Upper lobe of right lung (tissue), 1 donor: ENCODE measurements at regions not wholly inside any gene's neighbourhood (a gene's known extent, or its start where the extent isn't known, plus 50 kb on each side); places are given as distances from the start of the nearest gene placed in this dataset.

ENCODE experiments used
- ATAC-seq: fragments of 200-7000 bp; cut with Tn5 transposase; one replicate; pipeline ENCODE4 v1.9.1; 2020; ENCODE audit warnings: mild to moderate bottlenecking, moderate library complexity
- DNase-seq: peaks from one replicate; pipeline ENCODE4 v3.0.0-alpha.2; 2020
- H3K27ac ChIP-seq: fragments of 200-600 bp; one replicate; pipeline ENCODE4 v1.8.0; 2022
- H3K27me3 ChIP-seq: fragments of 200-600 bp; one replicate; pipeline ENCODE4 v1.8.0; 2022; ENCODE audit warnings: mild to moderate bottlenecking
- H3K36me3 ChIP-seq: fragments of 200-600 bp; one replicate; pipeline ENCODE4 v1.8.0; 2022
- H3K4me1 ChIP-seq: fragments of 200-600 bp; one replicate; pipeline ENCODE4 v1.8.0; 2022
- H3K4me3 ChIP-seq: fragments of 200-600 bp; one replicate; pipeline ENCODE4 v1.8.0; 2022; ENCODE audit warnings: mild to moderate bottlenecking
- H3K9me3 ChIP-seq: fragments of 200-600 bp; one replicate; pipeline ENCODE4 v1.8.0; 2022
- CTCF ChIP-seq: fragments of 200-600 bp; IDR thresholded peaks from one replicate; pipeline ENCODE4 v1.8.0; 2022; ENCODE audit warnings: antibody characterized with exemption
- intact Hi-C: fragments of 100-400 bp; cut with DNase I; formaldehyde crosslinking; loops from one replicate; pipeline ENCODE4 v1.11.0; 2022
- donor health status: DM: no; HTN: yes; CAD: no; lungs with severe emphysema.

- H3K4me1 ChIP-seq, result no peaks in the 10 kb centered on the region
- no peaks in the 10 kb centered on the region for H3K27me3 ChIP-seq
- no peak overlapping the region for H3K4me3 ChIP-seq
- DNase-seq (no peak), ATAC-seq (no peak)
- TF ChIP-seq CTCF, result no peak
- no peaks in the 10 kb centered on the region for H3K36me3 ChIP-seq
- no peak overlapping the region for H3K27ac ChIP-seq
- H3K9me3 ChIP-seq, result no peaks in the 10 kb centered on the region
- intact Hi-C loops, result no loop called here
Observed at GRCh38 chr2:51472300-51472699, 440.4 kb upstream of the NRXN1 start.

- DNase-seq (no peak), ATAC-seq (no peak)
- intact Hi-C loops, result no loop called here
- H3K4me1 ChIP-seq, result no peaks in the 10 kb centered on the region
- H3K36me3 ChIP-seq, result no peaks in the 10 kb centered on the region
- no peak for TF ChIP-seq CTCF
- H3K27ac ChIP-seq, result no peak overlapping the region
- H3K4me3 ChIP-seq, result no peak overlapping the region
- H3K27me3 ChIP-seq, result no peaks in the 10 kb centered on the region
- H3K9me3 ChIP-seq, result no peaks in the 10 kb centered on the region
Observed at GRCh38 chr2:51469102-51469501, 437.2 kb upstream of the NRXN1 start.

GRCh38 chr2:51465326-51465725 lies 433.4 kb upstream of the NRXN1 start:
- Histone ChIP-seq H3K4me1 (no peaks in the 10 kb centered on the region), H3K9me3 (no peaks in the 10 kb centered on the region), H3K27me3 (no peaks in the 10 kb centered on the region), H3K36me3 (no peaks in the 10 kb centered on the region), H3K27ac (no peak overlapping the region), H3K4me3 (no peak overlapping the region)
- intact Hi-C loops, result no loop called here
- no peak for ATAC-seq
- DNase-seq, result no peak
- no peak for TF ChIP-seq CTCF

- Histone ChIP-seq H3K4me3 (no peak overlapping the region), H3K4me1 (no peaks in the 10 kb centered on the region), H3K27ac (no peak overlapping the region), H3K9me3 (no peaks in the 10 kb centered on the region), H3K36me3 (no peaks in the 10 kb centered on the region), H3K27me3 (no peaks in the 10 kb centered on the region)
- ATAC-seq (no peak), DNase-seq (no peak)
- intact Hi-C loops, result no loop called here
- no peak for TF ChIP-seq CTCF
Observed at GRCh38 chr2:51454177-51454576, 422.2 kb upstream of the NRXN1 start.

GRCh38 chr2:51448911-51449310 lies 417.0 kb upstream of the NRXN1 start:
- no peaks in the 10 kb centered on the region for H3K36me3 ChIP-seq
- H3K27me3 ChIP-seq, result no peaks in the 10 kb centered on the region
- no peaks in the 10 kb centered on the region for H3K9me3 ChIP-seq
- ATAC-seq (no peak), DNase-seq (no peak)
- intact Hi-C loops, result no loop called here
- H3K27ac ChIP-seq, result no peak overlapping the region
- H3K4me3 ChIP-seq, result no peak overlapping the region
- no peaks in the 10 kb centered on the region for H3K4me1 ChIP-seq
- no peak for TF ChIP-seq CTCF

GRCh38 chr2:51441786-51442185 lies 409.9 kb upstream of the NRXN1 start:
- TF ChIP-seq CTCF, result no peak
- intact Hi-C loops, result no loop called here
- no peak for ATAC-seq

More at GRCh38 chr2:51441786-51442185, 409.9 kb upstream of the NRXN1 start:
- H3K27ac ChIP-seq, result no peak overlapping the region
- DNase-seq, result no peak
- no peaks in the 10 kb centered on the region for H3K36me3 ChIP-seq
- H3K27me3 ChIP-seq, result no peaks in the 10 kb centered on the region
- no peak overlapping the region for H3K4me3 ChIP-seq
- no peaks in the 10 kb centered on the region for H3K4me1 ChIP-seq
- no peaks in the 10 kb centered on the region for H3K9me3 ChIP-seq
